BJ (cell line): ENCODE measurements at regions not wholly inside any gene's neighbourhood (a gene's known extent, or its start where the extent isn't known, plus 50 kb on each side); places are given as distances from the start of the nearest gene placed in this dataset.

Source experiments
- CTCF ChIA-PET: fragments of 350-600 bp; formaldehyde crosslinking; extraction: SDS; loops from one replicate; lab custom pipeline; 2021; ENCODE audit warnings: antibody characterized with exemption, inconsistent platforms; lab: Yijun Ruan, JAX
- POLR2A ChIA-PET: fragments of 300-600 bp; sonication (Branson Sonifier 250); formaldehyde crosslinking; extraction: SDS; loops from one replicate; lab custom pipeline; 2021; ENCODE audit warnings: antibody characterized with exemption; lab: Charles Lee
- DNase-seq: peaks from one replicate; pipeline ENCODE4 v3.0.0-alpha.2; 2011; ENCODE audit warnings: low read depth
- H3K27me3 ChIP-seq: 2 replicates; pipeline ENCODE4 v1.6.0; 2011; ENCODE audit warnings: low read length; ENCODE audit not compliant: control insufficient read depth, insufficient read depth
- H3K36me3 ChIP-seq: 2 replicates; pipeline ENCODE4 v1.5.1; 2011; ENCODE audit warnings: low read length; ENCODE audit not compliant: control insufficient read depth, insufficient read depth
- H3K4me3 ChIP-seq: 2 replicates; pipeline ENCODE4 v1.5.1; 2011; ENCODE audit warnings: low read depth, mild to moderate bottlenecking, control low read depth, low read length
- CTCF ChIP-seq: IDR thresholded peaks from 2 replicates; pipeline ENCODE4 v1.5.1; 2011; ENCODE audit warnings: low read depth, mild to moderate bottlenecking, control low read depth, inconsistent platforms, low read length, moderate library complexity; ENCODE audit not compliant: insufficient read depth

GRCh38 chr6:135703007-135703406 lies 148.5 kb upstream of the PDE7B start:
- no peak for DNase-seq
- CTCF ChIA-PET, result no interaction called here
- Histone ChIP-seq H3K4me3 (no peak overlapping the region), H3K36me3 (no peaks in the 10 kb centered on the region), H3K27me3 (no peaks in the 10 kb centered on the region)
- POLR2A ChIA-PET, result no interaction called here
- no peak for TF ChIP-seq CTCF

- no peak for DNase-seq
- ChIA-PET CTCF (interaction anchor here (0.6 kb wide), 1 partner anchor 164 kb away, joined by 5 read pairs; no protein-coding TSS in a partner anchor), POLR2A (no interaction called here)
- TF ChIP-seq CTCF, result no peak
- no peak overlapping the region for H3K4me3 ChIP-seq
- no peaks in the 10 kb centered on the region for H3K36me3 ChIP-seq
- no peaks in the 10 kb centered on the region for H3K27me3 ChIP-seq
Observed at GRCh38 chr6:135703621-135704020, 147.9 kb upstream of the PDE7B start.

- no peak for DNase-seq
- CTCF ChIA-PET, result no interaction called here
- Histone ChIP-seq H3K4me3 (no peak overlapping the region), H3K27me3 (no peaks in the 10 kb centered on the region), H3K36me3 (no peaks in the 10 kb centered on the region)
- POLR2A ChIA-PET, result no interaction called here
- no peak for TF ChIP-seq CTCF
Observed at GRCh38 chr6:135707426-135707825, 144.1 kb upstream of the PDE7B start.

- TF ChIP-seq CTCF, result no peak
- POLR2A ChIA-PET, result no interaction called here
Observed at GRCh38 chr6:135710042-135710441, 141.5 kb upstream of the PDE7B start.

GRCh38 chr6:135722190-135722589 lies 129.3 kb upstream of the PDE7B start:
- Histone ChIP-seq H3K27me3 (no peaks in the 10 kb centered on the region), H3K36me3 (no peaks in the 10 kb centered on the region), H3K4me3 (no peak overlapping the region)
- no peak for TF ChIP-seq CTCF
- DNase-seq, result no peak
- POLR2A ChIA-PET, result no interaction called here
- CTCF ChIA-PET, result interaction anchor here (1.0 to 1.4 kb wide), 2 partner anchors 20 to 181 kb away, joined by 3 to 4 read pairs; no protein-coding TSS in a partner anchor

More at GRCh38 chr6:135710042-135710441, 141.5 kb upstream of the PDE7B start:
- Histone ChIP-seq H3K4me3 (no peak overlapping the region), H3K27me3 (no peaks in the 10 kb centered on the region), H3K36me3 (no peaks in the 10 kb centered on the region)
- CTCF ChIA-PET, result no interaction called here
- DNase-seq, result no peak
